GM12891 (cell line): ENCODE measurements at regions not wholly inside any gene's neighbourhood (a gene's known extent, or its start where the extent isn't known, plus 50 kb on each side); places are given as distances from the start of the nearest gene placed in this dataset.

Source experiments
- DNase-seq: peaks from one replicate; pipeline ENCODE4 v3.0.0; 2011; ENCODE audit warnings: low spot score; ENCODE audit not compliant: insufficient read length
- FAIRE-seq: peaks from 2 replicates; lab custom pipeline; 2011; peaks lifted over from hg19 to GRCh38; lab: Jason Lieb, UNC
- PAX5 ChIP-seq: IDR thresholded peaks from 2 replicates; pipeline ENCODE4 v1.6.1; 2011; ENCODE audit warnings: low read length, moderate library complexity, mild to moderate bottlenecking; ENCODE audit not compliant: insufficient read depth, severe bottlenecking
- POLR2A ChIP-seq: IDR thresholded peaks from 2 replicates; pipeline ENCODE4 v1.6.1; 2011; ENCODE audit warnings: low read depth, low read length, control low read depth
- POLR2AphosphoS5 ChIP-seq: IDR thresholded peaks from 2 replicates; pipeline ENCODE4 v1.6.1; 2011; ENCODE audit warnings: low read depth, low read length, control low read depth
- POU2F2 ChIP-seq: IDR thresholded peaks from 2 replicates; pipeline ENCODE4 v1.6.1; 2011; ENCODE audit warnings: low read depth, mild to moderate bottlenecking, control low read depth, low read length, moderate library complexity
- SPI1 ChIP-seq: IDR thresholded peaks from 2 replicates; pipeline ENCODE4 v1.6.1; 2011; ENCODE audit warnings: low read depth, low read length, control low read depth
- TAF1 ChIP-seq: IDR thresholded peaks from 2 replicates; pipeline ENCODE4 v1.6.1; 2011; ENCODE audit warnings: low read depth, low read length, control low read depth

DNA sequence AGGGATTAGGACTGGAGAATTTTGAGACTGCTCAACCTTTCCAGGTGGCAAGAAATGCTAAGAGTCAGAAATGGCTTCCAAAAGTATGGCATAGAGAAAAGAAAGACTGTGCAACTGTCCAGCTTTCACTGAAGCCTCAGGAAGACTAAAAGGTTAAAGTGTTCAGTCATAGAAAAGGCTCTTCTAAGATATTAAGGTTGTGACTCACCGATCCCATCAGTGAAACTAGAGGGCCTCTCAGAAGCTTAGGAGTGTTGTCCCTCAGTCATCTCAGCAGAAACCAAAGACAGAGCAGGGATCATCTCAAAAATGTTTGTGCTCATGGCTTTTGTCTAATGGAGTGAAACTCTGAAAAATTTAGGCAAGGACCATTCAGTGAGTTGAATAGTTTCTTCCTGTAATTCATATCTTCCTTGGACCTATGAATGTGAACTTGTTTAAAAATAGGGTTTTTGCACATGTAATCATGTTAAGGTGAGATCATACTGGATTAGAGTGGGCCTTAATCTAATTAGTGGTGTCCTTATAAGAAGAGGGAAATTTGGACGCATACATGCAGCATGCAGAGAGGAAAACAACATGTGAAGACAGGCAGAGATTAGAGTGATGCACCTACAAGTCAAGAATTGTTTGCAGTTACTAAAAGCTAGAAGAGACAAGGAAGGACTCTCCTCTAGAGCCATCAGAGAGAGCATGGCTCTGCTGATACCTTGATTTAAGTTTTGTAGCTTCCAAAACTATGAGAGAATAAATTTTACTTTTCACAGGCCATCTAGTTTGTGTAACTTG, 71.3 kb downstream of the RPE65 start:
- TF ChIP-seq PAX5 = no peak
- TF ChIP-seq POU2F2 = no peak
- no peak for TF ChIP-seq TAF1
- TF ChIP-seq SPI1 = no peak
- TF ChIP-seq POLR2AphosphoS5 = no peak
- no peak for TF ChIP-seq POLR2A
- FAIRE-seq (no peak), DNase-seq (no peak)

DNA sequence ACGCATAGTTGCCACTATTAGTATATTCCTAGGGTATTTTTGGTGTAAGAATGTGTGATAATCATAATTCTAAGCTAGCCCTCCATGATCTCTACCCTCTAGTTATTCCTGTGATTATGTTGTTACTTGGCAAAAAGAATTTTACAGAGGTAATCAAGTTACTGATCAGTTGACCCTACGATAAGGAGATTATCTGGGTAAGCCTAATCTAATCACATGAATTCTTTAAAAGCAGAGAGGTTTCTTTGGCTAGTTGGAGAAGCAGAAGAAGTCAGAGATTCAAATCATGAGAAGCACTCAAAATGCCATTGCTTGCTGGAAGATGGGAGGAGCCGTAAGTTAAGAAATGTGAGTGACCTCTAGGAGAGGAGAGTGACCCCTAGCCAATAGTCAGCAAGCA, 72.7 kb downstream of the RPE65 start:
- no peak for DNase-seq
- TF ChIP-seq SPI1 (no peak), POU2F2 (no peak)
- no peak for FAIRE-seq

DNA sequence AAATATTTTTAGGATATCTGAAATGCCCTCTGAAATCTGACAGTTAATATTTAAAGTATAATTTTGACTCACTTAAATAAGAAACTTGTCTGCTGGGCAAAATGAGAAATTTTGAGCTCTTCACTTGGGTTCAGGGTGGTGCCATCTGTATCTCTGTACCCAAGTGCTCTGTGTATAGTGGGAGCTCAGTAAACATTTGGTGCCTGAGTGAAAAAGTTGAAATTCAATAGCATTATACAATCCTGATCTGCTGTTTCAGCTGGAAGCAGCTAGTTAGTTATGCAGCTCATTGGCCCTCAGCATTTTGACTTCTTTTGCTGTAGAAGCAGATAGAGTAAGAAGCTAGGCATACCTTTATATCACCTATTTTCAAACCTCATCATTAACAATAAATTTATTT, 73.3 kb downstream of the RPE65 start:
- FAIRE-seq (no peak), DNase-seq (no peak)
- no peak for TF ChIP-seq PAX5
- no peak for TF ChIP-seq POLR2A
- TF ChIP-seq POLR2AphosphoS5 = no peak

DNA sequence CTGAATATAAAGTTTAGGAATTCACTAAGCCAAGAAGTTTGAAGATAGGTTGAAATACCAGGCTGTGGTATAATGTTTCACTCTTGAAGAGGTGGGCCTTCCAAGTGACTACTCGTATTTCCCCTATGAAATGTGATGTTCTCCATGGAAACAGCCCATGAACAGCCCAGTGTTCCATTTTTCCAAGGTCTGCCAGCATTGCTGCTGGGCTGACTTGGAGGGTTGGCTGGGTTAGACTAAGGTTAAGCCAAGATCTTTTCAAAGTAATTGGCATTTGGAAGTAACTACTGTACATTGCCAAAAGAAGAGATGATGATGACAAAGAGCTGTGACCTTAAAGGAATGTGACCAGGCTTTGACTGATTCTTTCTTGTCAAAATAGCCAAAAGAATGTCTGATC, 73.8 kb downstream of the RPE65 start:
- FAIRE-seq (no peak), DNase-seq (no peak)
- no peak for TF ChIP-seq TAF1
- no peak for TF ChIP-seq POLR2AphosphoS5
- no peak for TF ChIP-seq POLR2A
- TF ChIP-seq SPI1 = no peak
- TF ChIP-seq PAX5 = no peak
- no peak for TF ChIP-seq POU2F2

DNA sequence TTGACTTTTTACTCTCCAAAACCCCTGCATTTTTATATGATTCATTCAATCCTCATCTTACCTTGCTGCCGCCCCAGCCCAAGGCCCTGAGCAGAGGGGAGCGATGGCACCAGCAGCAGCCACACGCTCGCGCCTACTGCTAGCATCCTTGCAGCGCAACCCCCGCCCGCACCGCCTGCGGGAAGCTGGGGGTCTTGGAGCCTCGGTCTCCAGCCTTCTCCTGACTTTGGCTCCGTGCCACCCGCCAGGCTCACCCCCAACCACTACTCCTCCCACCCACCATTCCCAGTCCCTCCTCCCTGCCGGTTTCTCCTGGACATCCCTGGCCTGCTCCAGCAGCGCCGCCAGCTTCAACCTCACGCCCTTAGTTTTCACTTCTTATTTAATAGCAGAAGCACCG, 76.6 kb downstream of the RPE65 start:
- DNase-seq (no peak), FAIRE-seq (no peak)
- TF ChIP-seq POLR2AphosphoS5 (no peak), PAX5 (no peak), TAF1 (no peak), SPI1 (no peak), POLR2A (no peak), POU2F2 (no peak)

DNA sequence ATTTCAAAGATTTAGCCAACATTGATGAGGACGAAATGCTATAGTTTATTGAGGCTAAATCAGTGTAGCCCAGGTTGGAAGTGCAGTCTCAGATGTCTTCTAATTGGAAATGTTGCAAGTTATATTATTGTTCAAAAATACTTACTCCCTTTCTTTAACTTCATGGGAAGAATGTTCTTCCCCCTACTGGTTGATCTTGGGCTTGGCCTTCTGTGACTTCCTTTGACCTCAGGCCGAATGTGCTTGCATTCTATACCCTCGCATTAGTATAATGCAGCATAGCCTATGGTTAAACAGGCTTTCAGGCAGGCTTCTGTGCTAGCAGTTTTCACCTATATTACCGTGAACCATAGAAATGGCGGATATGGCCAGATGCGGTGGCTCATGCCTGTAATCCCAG, 77.3 kb downstream of the RPE65 start:
- DNase-seq = no peak
- FAIRE-seq = no peak
- TF ChIP-seq TAF1 = no peak
- no peak for TF ChIP-seq PAX5
- TF ChIP-seq POU2F2 = no peak
- no peak for TF ChIP-seq SPI1
- TF ChIP-seq POLR2A = no peak
- TF ChIP-seq POLR2AphosphoS5 = no peak

DNA sequence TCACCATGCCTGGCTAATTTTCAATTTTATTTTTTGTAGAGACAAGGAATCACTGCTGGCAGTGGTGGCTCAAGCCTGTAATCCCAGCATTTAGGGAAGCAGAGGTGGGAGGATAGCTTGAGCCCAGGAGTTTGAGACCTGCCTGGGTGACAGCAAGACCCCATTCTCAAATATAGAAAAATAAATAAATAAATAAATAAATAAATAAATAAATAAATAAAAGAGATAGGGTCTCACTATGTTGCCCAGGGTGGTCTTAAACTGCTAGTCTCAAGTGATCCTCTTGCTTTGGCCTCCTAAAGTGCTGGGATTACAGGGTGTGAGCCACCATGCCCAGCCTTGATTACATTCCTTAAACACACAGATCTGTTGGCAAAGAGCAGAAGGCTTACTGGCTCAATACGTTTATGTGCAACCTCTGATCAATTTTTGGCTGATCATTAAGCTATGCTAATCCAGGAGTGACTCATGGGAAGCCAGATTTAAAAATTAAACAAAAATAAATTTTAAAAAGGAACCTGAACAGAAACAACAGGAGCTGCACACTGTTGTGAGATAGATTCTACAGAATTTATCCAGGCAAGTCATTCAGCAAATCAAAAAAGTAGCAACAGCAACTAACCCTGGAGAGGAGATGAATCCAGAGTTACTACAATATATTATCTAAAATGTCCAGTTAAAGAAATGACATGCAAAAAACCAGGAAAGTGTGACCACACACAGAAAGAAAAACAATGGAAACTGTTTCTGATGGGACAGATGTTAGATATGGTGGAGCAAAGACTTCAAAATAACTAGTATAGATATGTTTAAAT, 79.4 kb downstream of the RPE65 start:
- no peak for DNase-seq
- no peak for TF ChIP-seq TAF1
- TF ChIP-seq POLR2AphosphoS5 = no peak
- no peak for TF ChIP-seq SPI1
- no peak for TF ChIP-seq PAX5
- TF ChIP-seq POU2F2 = no peak
- no peak for TF ChIP-seq POLR2A
- FAIRE-seq = no peak

DNA sequence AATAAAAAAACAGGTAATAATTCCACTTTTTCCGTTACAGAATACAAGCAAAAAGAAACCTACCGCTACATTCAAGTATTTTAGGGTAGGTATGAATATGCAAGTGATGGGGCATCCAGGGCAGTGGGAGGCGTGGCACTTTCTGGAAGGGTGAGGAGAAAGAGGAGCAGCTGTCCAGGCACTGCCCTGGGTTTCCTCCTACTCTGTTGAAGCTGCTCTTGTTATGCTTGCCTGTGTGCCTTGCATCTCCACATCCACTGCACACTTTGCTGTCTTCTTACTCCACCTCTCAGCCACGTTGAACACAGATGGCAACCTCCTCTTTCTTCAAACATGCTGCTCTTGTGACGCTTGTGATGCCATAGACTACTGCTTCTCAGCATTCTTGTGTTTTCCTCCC, 83.2 kb downstream of the RPE65 start:
- TF ChIP-seq POLR2A (no peak), POU2F2 (no peak), SPI1 (no peak), TAF1 (no peak), POLR2AphosphoS5 (no peak), PAX5 (no peak)
- no peak for DNase-seq
- FAIRE-seq = no peak

DNA sequence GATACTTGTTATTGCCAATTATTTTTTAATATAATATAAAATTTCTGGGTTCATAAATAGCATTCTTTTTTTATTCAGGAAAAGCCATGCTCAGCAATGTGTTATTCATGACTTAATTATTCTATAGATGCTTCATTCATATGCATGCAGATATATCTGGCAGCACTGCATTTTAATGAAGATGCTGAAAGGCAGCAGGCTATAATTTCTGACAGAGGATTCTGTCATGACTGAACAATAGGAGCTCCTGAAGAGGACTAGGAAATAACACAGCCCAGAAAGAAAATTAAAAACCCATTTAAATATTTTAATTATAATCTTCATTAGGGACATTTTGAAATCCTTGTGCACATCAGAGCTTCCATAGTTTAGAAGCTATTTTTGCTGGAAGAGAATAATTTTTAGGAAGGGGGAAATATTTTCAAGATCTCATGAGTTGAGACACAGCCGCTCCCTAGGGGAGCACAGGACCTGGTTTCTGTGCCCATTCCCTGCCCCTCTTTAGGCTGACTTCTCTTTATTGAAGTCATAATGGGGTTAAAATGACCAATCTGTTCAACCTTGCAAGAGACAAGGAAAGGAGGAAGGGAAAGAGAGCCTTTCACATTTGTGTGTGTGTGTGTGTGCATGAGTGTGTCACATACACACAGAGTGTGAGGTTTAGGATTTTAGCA, 83.9 kb downstream of the RPE65 start:
- no peak for TF ChIP-seq PAX5
- TF ChIP-seq POU2F2 = no peak
- no peak for TF ChIP-seq SPI1
- TF ChIP-seq POLR2A = no peak
- no peak for TF ChIP-seq POLR2AphosphoS5
- TF ChIP-seq TAF1 = no peak
- FAIRE-seq (no peak), DNase-seq (no peak)
